Bronchial epithelial cell (primary cell): ENCODE measurements at regions not wholly inside any gene's neighbourhood (a gene's known extent, or its start where the extent isn't known, plus 50 kb on each side); places are given as distances from the start of the nearest gene placed in this dataset.
"Not testable (repeated sequence)": the region's sequence is repeated elsewhere in the genome, so short reads cannot be mapped to it uniquely, and the experiment has no call there.

Source experiments
- DNase-seq: peaks from one replicate; pipeline ENCODE4 v3.0.0-alpha.2; 2010; ENCODE audit warnings: low read depth
- FAIRE-seq: peaks from 2 replicates; lab custom pipeline; 2011; peaks lifted over from hg19 to GRCh38; lab: Jason Lieb, UNC
- H3K27me3 ChIP-seq: 2 replicates; pipeline ENCODE4 v1.5.1; 2011; ENCODE audit warnings: low read length; ENCODE audit not compliant: control insufficient read depth, insufficient read depth
- H3K36me3 ChIP-seq: 2 replicates; pipeline ENCODE4 v1.5.1; 2011; ENCODE audit warnings: low read length; ENCODE audit not compliant: control insufficient read depth, insufficient read depth
- H3K4me3 ChIP-seq: 2 replicates; pipeline ENCODE4 v1.5.1; 2011; ENCODE audit warnings: mild to moderate bottlenecking, low read depth, low read length, control low read depth
- CTCF ChIP-seq: IDR thresholded peaks from 2 replicates; pipeline ENCODE4 v1.5.1; 2011; ENCODE audit warnings: mild to moderate bottlenecking, moderate library complexity, low read length, control low read depth, inconsistent platforms; ENCODE audit not compliant: insufficient read depth, severe bottlenecking

GRCh38 chr1:66464351-66464750 is 69.6 kb upstream of the SGIP1 start:
- no peak for TF ChIP-seq CTCF
- DNase-seq, result no peak
- Histone ChIP-seq H3K27me3 (no peaks in the 10 kb centered on the region), H3K36me3 (no peaks in the 10 kb centered on the region), H3K4me3 (no peak overlapping the region)
- FAIRE-seq, result no peak

- H3K4me3 ChIP-seq, result no peak overlapping the region
- no peaks in the 10 kb centered on the region for H3K27me3 ChIP-seq
- DNase-seq (peak; percentile 99), FAIRE-seq (peak; percentile 40)
- TF ChIP-seq CTCF, result no peak
- no peaks in the 10 kb centered on the region for H3K36me3 ChIP-seq
These were observed 69.2 kb upstream of the SGIP1 start for GRCh38 chr1:66464802-66465201.

GRCh38 chr1:66466695-66467094 is 67.3 kb upstream of the SGIP1 start:
- not testable (repeated sequence) for FAIRE-seq, H3K4me3 ChIP-seq, H3K36me3 ChIP-seq, H3K27me3 ChIP-seq
- DNase-seq, result peak; percentile 38

- H3K36me3 ChIP-seq, result no peaks in the 10 kb centered on the region
- H3K27me3 ChIP-seq, result no peaks in the 10 kb centered on the region
- H3K4me3 ChIP-seq, result no peak overlapping the region
- TF ChIP-seq CTCF, result no peak
- no peak for FAIRE-seq
- DNase-seq, result no peak
These were observed 65.2 kb upstream of the SGIP1 start for GRCh38 chr1:66468722-66469121.

- Histone ChIP-seq H3K36me3 (no peaks in the 10 kb centered on the region), H3K27me3 (no peaks in the 10 kb centered on the region), H3K4me3 (no peak overlapping the region)
- TF ChIP-seq CTCF, result no peak
- FAIRE-seq (no peak), DNase-seq (no peak)
These were observed 58.0 kb upstream of the SGIP1 start for GRCh38 chr1:66475940-66476339.

GRCh38 chr1:66476774-66477173 is 57.2 kb upstream of the SGIP1 start:
- FAIRE-seq, result no peak
- H3K27me3 ChIP-seq, result no peaks in the 10 kb centered on the region
- no peaks in the 10 kb centered on the region for H3K36me3 ChIP-seq
- no peak for DNase-seq
- TF ChIP-seq CTCF, result no peak
- no peak overlapping the region for H3K4me3 ChIP-seq
